ENCODE measurements at regions not wholly inside any gene's neighbourhood (a gene's known extent, or its start where the extent isn't known, plus 50 kb on each side); places are given as distances from the start of the nearest gene placed in this dataset.

DNA sequence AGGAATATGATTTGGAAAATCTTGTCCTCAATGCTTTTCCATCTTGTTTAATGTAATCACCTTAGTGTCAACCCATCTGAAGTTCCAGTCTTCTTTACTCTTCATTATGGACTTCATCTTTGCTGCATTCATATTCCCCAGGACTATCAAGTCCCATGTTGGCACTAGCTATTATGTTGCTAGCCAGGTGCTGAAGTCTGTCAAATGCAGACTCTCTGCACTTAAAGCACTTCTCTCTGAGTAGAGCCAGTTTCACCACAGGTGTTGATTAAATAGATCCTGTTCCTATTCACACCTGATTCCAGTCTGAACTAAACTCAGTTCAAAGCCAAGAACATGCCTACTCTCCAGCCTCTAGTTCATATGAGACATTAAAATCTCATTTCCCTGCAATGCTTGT is 75.0 kb upstream of the PKN2 start:
- TF ChIP-seq POLR2AphosphoS5 (IDR thresholded peaks at IDR 0.05; ENCODE audit: low read depth, low read length) = no peak
- no peak for TF ChIP-seq POLR2A (IDR thresholded peaks at IDR 0.05; ENCODE audit: low read depth, low read length)
- no peak for TF ChIP-seq SPI1 (IDR thresholded peaks at IDR 0.05; ENCODE audit: low read depth, low read length)
- TF ChIP-seq TAF1 (IDR thresholded peaks at IDR 0.05; ENCODE audit: low read depth, low read length) = no peak
